Urinary bladder (tissue), 3 donors: ENCODE measurements at regions not wholly inside any gene's neighbourhood (a gene's known extent, or its start where the extent isn't known, plus 50 kb on each side); places are given as distances from the start of the nearest gene placed in this dataset.

Source experiments
- DNase-seq: peaks from one replicate; pipeline ENCODE4 v3.0.0-alpha.2; 2015; ENCODE audit errors: extremely low spot score
- H3K27ac ChIP-seq: one replicate; pipeline ENCODE4 v1.5.1; 2013; ENCODE audit warnings: low read depth, mild to moderate bottlenecking, moderate library complexity
- H3K36me3 ChIP-seq: one replicate; pipeline ENCODE4 v1.6.1; 2013; ENCODE audit warnings: mild to moderate bottlenecking, moderate library complexity; ENCODE audit not compliant: insufficient read depth
- H3K4me1 ChIP-seq: one replicate; pipeline ENCODE4 v1.6.1; 2013; ENCODE audit warnings: mild to moderate bottlenecking, moderate library complexity; ENCODE audit not compliant: insufficient read depth
- H3K4me3 ChIP-seq: one replicate; pipeline ENCODE4 v1.5.1; 2013; ENCODE audit warnings: low read depth, low read length
- WGBS: extraction: QIAGEN DNeasy Blood & Tissue Kit; methylation state at CpG from one replicate; pipeline ENCODE4 v1.1.7; 2013; 5-methylcytosine and 5-hydroxymethylcytosine counted together
- donor health status: healthy with polysubstance abuse.
- donor health status: healthy.

DNA sequence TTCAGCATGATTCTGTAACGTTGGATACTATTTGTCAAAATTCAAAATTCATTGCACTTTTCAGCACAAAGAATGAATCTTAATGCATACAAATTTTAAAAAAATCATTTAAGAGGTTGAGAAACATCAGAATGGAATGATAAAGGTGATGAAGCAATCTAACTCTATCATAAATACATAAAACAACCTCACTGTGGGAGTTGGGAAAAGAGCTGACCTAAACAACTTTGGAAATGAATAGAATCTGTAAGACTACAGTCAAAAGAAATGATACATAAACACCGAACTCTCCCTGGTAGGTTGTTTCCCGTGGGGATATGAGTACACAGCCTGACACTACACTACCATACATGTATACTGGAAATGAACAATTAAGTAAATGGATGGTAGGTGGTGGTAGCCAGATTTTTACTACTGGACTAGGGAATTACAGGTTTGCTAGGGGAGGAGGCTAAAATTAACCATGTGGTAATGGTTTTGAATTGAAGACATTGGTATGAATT, 64.9 kb upstream of the PARP11 start:
- Histone ChIP-seq H3K4me3 (no peak overlapping the region), H3K36me3 (no peaks in the 10 kb centered on the region), H3K4me1 (no peaks in the 10 kb centered on the region), H3K27ac (no peak overlapping the region)
- no peak for DNase-seq
- 88% methylated on average over 3 of the region's 3 CpGs for WGBS

DNA sequence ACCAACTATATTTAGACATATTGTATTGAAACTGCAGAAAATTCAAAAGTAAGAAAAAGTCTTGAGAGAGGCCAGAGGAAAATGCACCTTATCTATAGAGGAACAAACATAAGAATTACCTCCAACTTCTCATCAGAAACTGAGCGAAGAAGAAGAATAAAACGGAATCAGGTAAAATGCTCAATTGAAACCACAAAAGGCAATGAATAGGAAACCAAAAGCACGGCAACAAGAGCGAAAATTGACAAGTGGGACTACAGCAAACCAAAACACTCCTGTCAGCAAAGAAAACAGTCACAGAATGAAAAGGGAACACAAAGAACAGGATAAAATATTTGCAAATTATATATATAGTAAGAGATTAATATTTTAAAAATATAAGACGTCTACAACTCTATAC, 61.9 kb upstream of the PARP11 start:
- H3K4me3 ChIP-seq: no peak overlapping the region
- H3K4me1 ChIP-seq: no peaks in the 10 kb centered on the region
- DNase-seq: no peak
- WGBS: 84% methylated on average over 5 of the region's 5 CpGs
- H3K36me3 ChIP-seq: no peaks in the 10 kb centered on the region
- no peak overlapping the region for H3K27ac ChIP-seq

DNA sequence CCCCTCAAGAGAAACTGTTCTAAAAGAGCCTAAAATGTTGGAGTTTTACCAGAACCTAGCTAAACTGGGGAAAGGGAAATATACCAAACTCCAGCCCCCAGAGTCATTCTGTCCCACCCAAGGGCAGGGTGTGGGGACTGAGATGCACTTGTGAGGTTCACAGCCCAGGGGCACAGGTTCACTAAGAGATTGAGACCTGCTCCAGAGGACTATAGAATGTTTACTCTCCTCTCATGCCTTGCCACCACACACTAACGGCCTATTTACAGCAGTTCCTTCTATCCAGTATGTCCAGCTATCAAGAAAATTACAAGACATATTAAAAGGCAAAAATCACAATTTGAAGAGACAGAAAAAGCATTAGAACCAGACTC, 60.6 kb upstream of the PARP11 start:
- 94% methylated on average over 1 of the region's 1 CpG for WGBS
- Histone ChIP-seq H3K27ac (no peak overlapping the region), H3K4me1 (no peaks in the 10 kb centered on the region), H3K4me3 (no peak overlapping the region), H3K36me3 (no peaks in the 10 kb centered on the region)
- DNase-seq: no peak

DNA sequence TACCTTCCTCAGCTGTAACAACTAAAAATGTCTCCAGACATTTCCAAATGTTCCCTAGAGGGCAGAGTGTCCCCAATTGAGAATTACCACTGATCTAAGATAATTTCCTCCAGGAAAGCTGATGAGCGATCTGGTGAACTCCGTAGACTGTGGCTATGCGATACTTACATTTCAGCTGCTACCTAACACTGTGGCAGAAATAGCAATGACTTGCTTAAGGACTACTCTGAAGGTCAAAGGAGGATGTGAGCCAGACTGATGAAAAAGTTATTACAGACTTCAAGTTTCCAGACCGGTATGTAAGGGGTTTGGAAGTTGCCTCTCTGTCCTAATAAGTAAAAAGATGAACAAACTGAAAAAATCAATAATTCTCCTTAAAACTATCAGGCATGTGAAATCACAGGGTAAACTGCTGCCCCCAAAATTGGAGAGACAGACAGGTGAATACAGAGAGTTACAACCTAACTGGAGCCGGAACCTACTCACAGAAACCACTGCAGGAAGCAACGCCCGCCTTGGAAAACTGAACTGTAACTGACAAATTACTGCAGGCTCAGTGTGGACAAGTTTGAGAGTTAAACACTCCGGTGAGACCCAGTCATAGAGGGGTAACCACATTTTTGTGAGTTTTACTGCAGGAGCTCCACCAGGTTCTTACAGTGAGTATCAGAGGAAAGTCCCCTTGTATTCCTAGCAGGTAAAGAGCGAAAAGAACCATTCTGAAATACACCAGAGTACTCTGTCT, 60.0 kb upstream of the PARP11 start:
- no peak overlapping the region for H3K27ac ChIP-seq
- no peaks in the 10 kb centered on the region for H3K4me1 ChIP-seq
- no peak for DNase-seq
- WGBS: 90% methylated on average over 9 of the region's 9 CpGs
- H3K36me3 ChIP-seq: no peaks in the 10 kb centered on the region
- H3K4me3 ChIP-seq: no peak overlapping the region

DNA sequence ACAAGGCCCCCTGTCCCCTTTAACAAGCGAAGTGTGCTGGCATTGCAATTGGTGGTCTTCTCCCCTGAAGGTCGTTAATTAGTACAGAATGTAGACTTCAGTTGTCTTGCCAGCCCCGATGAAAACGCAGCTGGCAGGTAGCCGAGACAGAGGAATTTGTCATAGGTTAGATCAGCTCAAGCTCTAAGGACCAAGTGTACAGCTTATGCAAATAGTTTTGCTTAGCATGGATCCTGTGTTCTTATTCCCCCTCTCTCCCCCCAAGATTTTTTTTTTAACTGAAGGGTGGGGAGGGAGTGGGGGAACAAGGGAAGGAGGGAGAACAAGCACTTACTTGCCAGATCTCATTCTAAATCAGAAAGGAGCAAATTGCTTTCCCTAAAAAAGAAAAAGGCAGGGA, 58.6 kb upstream of the PARP11 start:
- 35% methylated on average over 5 of the region's 5 CpGs for WGBS
- H3K36me3 ChIP-seq: no peaks in the 10 kb centered on the region
- peak; percentile 82 for DNase-seq

DNA sequence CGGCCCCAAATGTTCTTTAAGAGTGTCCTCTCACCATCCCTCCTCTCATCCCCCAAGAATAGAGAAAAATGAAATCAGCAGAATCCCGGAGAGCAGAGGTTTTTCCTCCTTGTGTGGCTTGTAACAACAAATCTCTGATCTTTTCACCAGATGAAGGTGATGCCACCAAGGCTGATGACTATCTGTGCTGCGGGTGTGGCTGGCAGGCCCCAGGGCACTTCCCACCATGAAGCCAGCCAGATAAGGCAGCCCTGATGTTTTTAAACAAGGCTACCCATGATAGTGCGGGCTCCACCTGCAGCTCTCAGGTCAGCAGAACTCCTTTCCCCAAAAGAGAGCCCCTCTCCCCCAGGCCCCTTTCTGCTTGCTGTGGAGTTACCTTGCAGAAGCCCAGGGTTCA, 58.0 kb upstream of the PARP11 start:
- no peaks in the 10 kb centered on the region for H3K36me3 ChIP-seq
- no peak for DNase-seq
- WGBS: 79% methylated on average over 4 of the region's 4 CpGs
- no peak overlapping the region for H3K27ac ChIP-seq
- H3K4me1 ChIP-seq: no peaks in the 10 kb centered on the region
- no peak overlapping the region for H3K4me3 ChIP-seq

More for the DNA sequence above, 58.6 kb upstream of the PARP11 start:
- Histone ChIP-seq H3K4me3 (no peak overlapping the region), H3K27ac (no peak overlapping the region), H3K4me1 (no peaks in the 10 kb centered on the region)

DNA sequence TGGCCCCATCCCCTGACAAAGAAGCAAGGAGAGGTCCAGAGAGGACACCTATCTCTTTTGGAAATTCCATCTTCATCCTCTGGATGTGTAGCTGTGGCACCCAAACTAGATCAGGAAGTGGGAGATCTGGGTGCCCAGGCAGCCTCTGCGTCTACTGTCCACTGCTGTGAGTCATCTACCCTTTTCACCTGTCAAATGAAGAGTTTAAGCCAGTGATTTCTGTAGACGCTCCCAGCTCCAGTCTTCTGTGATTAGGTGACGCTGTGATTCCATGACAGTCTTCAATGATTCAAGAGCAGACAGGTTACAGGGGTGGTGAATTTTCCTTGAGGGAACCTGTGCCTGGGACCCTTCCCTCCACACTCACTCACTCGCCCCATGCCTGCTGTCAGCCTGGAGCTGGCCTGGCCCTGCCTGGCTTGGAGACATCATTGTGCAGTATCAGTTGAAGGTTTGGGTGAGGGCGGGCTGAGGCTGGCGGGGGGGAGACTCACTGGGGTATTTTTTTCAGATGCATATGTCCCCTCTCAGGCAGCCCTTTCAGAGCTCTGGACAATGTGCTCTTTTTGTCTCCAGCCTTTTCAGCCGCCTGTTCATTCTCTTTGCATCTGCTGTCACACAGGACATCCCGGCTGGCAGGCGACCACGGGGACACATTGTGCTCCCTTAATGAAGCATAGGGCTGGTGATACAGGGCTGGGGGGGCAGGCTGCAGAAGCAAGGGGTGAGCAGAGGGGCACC, 56.8 kb upstream of the PARP11 start:
- DNase-seq: no peak
- no peaks in the 10 kb centered on the region for H3K4me1 ChIP-seq
- no peak overlapping the region for H3K27ac ChIP-seq
- no peaks in the 10 kb centered on the region for H3K36me3 ChIP-seq
- H3K4me3 ChIP-seq: no peak overlapping the region
- 82% methylated on average over 10 of the region's 10 CpGs for WGBS

DNA sequence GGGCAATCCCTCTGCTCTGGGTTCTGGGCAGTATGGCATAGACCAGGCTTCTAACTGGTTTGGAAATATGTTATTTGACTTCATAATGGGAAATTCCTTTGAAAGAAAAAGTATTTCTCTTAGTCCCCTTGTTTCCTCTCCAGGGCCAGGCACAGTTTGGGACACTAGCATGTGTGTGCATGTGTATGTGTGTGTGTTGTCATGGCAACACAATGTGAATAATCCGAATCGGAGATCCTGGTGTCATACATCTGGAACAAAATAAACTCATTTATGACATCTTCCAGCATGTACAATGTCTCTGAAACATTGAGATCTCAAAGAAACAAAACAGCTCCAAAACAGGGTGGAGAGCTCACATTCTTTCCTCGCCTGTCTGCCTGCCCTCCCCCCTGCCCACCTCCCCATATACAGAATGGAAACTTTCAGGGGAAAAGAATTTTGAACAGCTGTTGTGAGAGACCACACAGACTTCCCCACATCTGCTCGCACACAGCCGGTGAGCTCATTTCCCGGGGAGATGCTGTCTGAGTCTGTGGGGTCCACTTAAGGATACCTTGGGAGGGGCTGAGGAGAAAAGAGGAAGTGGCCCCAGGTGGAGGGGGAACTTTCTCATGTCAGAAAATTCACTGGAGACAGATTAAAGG, 55.5 kb upstream of the PARP11 start:
- peak; percentile 59 for DNase-seq
- H3K4me1 ChIP-seq: no peaks in the 10 kb centered on the region
- 13% methylated on average over 6 of the region's 6 CpGs for WGBS
- no peak overlapping the region for H3K27ac ChIP-seq
- no peaks in the 10 kb centered on the region for H3K36me3 ChIP-seq
- no peak overlapping the region for H3K4me3 ChIP-seq

DNA sequence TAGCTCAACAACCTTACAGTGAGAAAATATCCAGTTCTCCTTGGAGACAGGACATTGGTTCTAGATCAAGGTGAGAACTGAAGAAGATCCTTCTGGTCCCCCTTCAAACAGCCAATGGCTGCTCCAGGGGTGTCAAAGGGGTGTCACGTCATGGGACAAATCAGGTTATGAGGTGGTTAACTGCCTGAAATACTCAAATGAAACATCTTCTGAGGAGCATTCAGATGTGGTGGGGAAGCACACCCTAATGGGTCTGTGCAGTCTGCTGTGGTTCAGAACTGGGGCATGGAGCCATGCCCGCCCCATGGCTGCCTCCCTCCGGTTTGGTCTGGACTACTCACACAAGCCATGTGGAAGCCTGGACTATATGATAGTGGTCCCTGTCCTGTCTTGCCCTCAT, 52.4 kb upstream of the PARP11 start:
- H3K4me3 ChIP-seq: no peak overlapping the region
- 95% methylated on average over 3 of the region's 3 CpGs for WGBS

DNA sequence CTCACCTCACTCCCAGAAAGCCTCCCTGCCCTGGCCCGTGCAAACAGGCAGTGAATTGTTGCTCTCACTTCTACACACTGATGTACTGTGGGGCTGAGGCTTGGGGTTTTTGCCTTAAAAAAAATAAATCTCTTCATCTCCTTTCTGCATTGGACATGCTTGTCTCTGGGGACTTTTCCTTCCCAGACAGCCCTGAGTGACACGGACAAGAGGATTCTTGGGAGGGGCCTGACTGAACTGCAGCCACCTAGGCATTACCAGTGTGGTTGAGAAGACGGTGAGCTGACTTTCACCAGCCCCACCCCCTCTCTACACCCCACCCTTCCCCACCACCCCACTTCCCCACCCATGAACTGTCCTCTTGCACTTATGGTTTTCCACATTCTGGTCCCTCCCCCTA, 51.6 kb upstream of the PARP11 start:
- H3K36me3 ChIP-seq: no peaks in the 10 kb centered on the region
- H3K27ac ChIP-seq: no peak overlapping the region
- no peaks in the 10 kb centered on the region for H3K4me1 ChIP-seq
- WGBS: 65% methylated on average over 3 of the region's 3 CpGs
- H3K4me3 ChIP-seq: no peak overlapping the region
- no peak for DNase-seq

More for the DNA sequence above, 52.4 kb upstream of the PARP11 start:
- Histone ChIP-seq H3K27ac (no peak overlapping the region), H3K36me3 (no peaks in the 10 kb centered on the region), H3K4me1 (no peaks in the 10 kb centered on the region)
- no peak for DNase-seq

DNA sequence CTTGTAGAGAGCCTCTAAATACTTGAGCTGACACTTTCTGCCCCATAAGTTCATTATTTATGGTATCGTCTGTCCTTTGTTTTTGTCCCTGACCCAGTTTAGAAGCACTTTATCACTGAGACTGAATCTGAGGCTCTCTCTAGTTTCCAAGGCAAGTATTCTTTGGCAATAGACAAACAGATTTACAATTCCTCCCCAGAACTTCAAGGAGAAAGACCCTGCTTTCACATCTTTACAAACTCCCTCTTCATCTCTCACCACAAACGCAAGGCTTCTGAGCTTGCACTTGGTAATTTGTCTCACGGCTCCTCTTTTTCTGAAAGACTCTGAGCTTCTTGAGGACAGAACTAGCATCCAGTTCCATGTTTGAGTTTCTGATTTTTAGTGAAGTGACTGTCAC, 49.8 kb upstream of the PARP11 start:
- DNase-seq: no peak
- Histone ChIP-seq H3K27ac (no peak overlapping the region), H3K4me3 (no peak overlapping the region), H3K4me1 (no peaks in the 10 kb centered on the region), H3K36me3 (no peaks in the 10 kb centered on the region)
- 47% methylated on average over 3 of the region's 3 CpGs for WGBS
